ENCODE measurements at regions not wholly inside any gene's neighbourhood (a gene's known extent, or its start where the extent isn't known, plus 50 kb on each side); places are given as distances from the start of the nearest gene placed in this dataset.

- Histone ChIP-seq H3K4me1 (peaks cover 0 to 13% of the 10 kb centered on the region in 2 donors), H3K27me3 (peaks cover 0 to 6% of the 10 kb centered on the region in 2 donors), H3K9me3 (no peaks in the 10 kb centered on the region), H3K36me3 (no peaks in the 10 kb centered on the region), H3K4me3 (peak overlapping the region; percentile 37 to 56), H3K27ac (peak overlapping the region in 1 of 2 donors; percentile 11)
- DNase-seq (ENCODE audit: low spot score), result no peak
- no peak for TF ChIP-seq CTCF (IDR thresholded peaks at IDR 0.05)
Observed at GRCh38 chr5:54883374-54884194, 101.8 kb downstream of the ESM1 start.

- no peak for DNase-seq (ENCODE audit: low spot score)
- Histone ChIP-seq H3K27ac (no peak overlapping the region), H3K9me3 (no peaks in the 10 kb centered on the region), H3K36me3 (no peaks in the 10 kb centered on the region), H3K27me3 (peaks cover 0 to 6% of the 10 kb centered on the region in 2 donors), H3K4me3 (no peak overlapping the region), H3K4me1 (peaks cover 0 to 13% of the 10 kb centered on the region in 2 donors)
- no peak for TF ChIP-seq CTCF (IDR thresholded peaks at IDR 0.05)
Observed at GRCh38 chr5:54882841-54883240, 102.6 kb downstream of the ESM1 start.

- Histone ChIP-seq H3K4me1 (peaks cover 0 to 13% of the 10 kb centered on the region in 2 donors), H3K36me3 (no peaks in the 10 kb centered on the region), H3K9me3 (no peaks in the 10 kb centered on the region), H3K27ac (no peak overlapping the region), H3K27me3 (peaks cover 0 to 6% of the 10 kb centered on the region in 2 donors), H3K4me3 (no peak overlapping the region)
- TF ChIP-seq CTCF (IDR thresholded peaks at IDR 0.05), result no peak
- DNase-seq (ENCODE audit: low spot score), result no peak
Observed at GRCh38 chr5:54882101-54882500, 103.3 kb downstream of the ESM1 start.

DNA sequence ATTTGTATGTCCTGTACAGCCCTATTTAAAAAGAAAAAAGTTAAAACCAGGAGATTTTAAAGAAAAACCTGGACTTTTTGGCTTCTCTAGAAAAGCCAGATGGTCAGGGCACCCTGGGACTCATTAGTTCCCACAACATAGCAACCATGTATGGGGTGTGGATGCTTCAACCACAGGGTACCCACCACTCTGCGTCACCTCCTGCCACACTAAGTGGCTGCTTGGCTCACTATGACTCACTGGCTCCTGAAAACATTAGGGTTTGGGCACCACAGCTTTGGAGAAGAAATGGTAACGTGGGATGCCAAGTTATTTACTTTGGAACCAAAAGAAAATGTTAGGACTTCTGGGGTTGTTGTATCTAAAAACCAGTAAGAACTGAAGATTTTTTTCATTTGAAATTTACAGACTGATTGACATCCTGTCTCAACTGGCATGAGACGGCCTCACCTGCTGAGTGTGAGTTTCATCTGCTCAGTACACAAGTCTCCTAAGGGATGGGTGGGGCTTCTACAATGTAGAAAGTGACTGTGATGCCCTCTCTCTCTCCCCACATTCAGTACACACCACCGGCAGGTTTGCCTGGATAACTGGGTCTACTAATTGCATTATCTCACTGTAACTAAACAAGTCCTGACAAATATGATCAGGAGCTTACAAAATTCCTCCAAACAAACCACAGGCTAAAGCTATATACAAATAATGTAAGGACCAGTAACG is 103.9 kb downstream of the ESM1 start:
- TF ChIP-seq CTCF (IDR thresholded peaks at IDR 0.05), result no peak
- H3K4me1 ChIP-seq, result peaks cover 0 to 13% of the 10 kb centered on the region in 2 donors
- H3K4me3 ChIP-seq, result no peak overlapping the region
- no peak for DNase-seq (ENCODE audit: low spot score)
- H3K9me3 ChIP-seq, result no peaks in the 10 kb centered on the region
- H3K27me3 ChIP-seq, result peaks cover 0 to 6% of the 10 kb centered on the region in 2 donors
- no peak overlapping the region for H3K27ac ChIP-seq
- H3K36me3 ChIP-seq, result no peaks in the 10 kb centered on the region

DNA sequence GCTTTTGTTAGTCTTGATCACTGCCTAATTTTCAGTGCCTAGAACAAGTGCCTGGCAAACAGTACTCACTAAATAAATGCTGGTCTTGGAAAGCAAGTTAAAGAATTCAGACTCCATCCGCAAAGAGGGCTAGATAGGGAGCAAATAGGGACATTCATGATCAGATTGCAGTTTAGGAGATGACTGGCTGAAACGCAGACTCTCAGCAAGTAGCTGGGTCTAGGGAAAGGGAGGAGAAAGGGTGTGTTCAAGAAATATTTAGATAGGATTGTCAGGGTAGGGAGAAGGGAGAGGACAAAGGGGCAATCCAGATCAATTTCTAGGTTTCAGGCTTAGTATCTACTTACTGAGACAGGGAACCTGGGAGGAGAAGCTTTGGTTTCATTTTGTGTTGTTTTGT is 108.4 kb downstream of the ESM1 start:
- Histone ChIP-seq H3K36me3 (no peaks in the 10 kb centered on the region), H3K4me3 (no peak overlapping the region), H3K4me1 (no peaks in the 10 kb centered on the region), H3K27me3 (no peaks in the 10 kb centered on the region), H3K27ac (no peak overlapping the region), H3K9me3 (no peaks in the 10 kb centered on the region)
- TF ChIP-seq CTCF (IDR thresholded peaks at IDR 0.05), result no peak
- no peak for DNase-seq (ENCODE audit: low spot score)

Measured in right atrium auricular region (tissue), 2 donors.